HG03439 (cell line): ENCODE measurements at regions not wholly inside any gene's neighbourhood (a gene's known extent, or its start where the extent isn't known, plus 50 kb on each side); places are given as distances from the start of the nearest gene placed in this dataset.
"Not testable (repeated sequence)": the region's sequence is repeated elsewhere in the genome, so short reads cannot be mapped to it uniquely, and the experiment has no call there.

Source experiments
- ATAC-seq: cut with Tn5 transposase; IDR thresholded peaks from one replicate; pipeline ENCODE4 v1.9.1; 2021; ENCODE audit warnings: mild to moderate bottlenecking, moderate library complexity; ENCODE audit not compliant: unreplicated experiment

DNA sequence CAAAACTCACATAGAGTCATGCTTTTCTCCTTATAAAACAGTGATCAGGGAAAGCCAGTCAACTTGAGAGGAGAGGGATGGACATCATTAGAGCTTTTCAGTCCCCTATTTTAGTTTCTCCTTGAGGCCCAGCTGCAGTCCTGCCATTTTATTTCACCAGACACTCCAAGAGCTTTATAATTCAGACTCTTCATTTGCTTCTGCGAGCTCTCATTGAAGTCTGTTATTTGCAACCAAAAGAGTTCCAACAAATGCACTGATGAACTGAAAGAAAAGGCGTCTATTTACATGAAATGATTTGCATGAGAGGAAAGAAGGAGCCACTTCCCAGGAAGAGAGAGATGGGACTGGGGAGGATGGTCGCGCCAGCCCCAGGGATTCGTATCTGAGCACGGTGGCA, 86.8 kb downstream of the NDUFA12 start:
- no peak for ATAC-seq

DNA sequence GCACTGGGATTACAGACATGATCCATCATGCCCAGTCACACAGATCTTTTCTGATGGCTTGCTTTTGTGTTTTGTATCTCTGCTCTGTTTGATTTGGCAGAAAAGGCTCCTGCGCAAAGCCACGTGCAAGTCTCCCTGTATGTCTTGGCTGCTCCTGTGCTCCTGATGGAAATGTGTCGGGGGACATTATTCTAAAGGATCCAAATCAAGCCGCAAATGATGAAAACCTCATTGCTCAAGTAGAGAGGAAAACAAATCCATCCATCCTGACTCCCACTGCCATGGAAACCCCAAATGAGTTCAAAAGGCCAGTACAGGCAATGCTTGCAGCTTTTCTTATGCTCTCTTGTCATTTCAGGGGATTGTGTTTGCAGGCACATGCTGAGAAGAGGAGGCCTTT, 93.8 kb downstream of the NDUFA12 start:
- ATAC-seq = no peak

DNA sequence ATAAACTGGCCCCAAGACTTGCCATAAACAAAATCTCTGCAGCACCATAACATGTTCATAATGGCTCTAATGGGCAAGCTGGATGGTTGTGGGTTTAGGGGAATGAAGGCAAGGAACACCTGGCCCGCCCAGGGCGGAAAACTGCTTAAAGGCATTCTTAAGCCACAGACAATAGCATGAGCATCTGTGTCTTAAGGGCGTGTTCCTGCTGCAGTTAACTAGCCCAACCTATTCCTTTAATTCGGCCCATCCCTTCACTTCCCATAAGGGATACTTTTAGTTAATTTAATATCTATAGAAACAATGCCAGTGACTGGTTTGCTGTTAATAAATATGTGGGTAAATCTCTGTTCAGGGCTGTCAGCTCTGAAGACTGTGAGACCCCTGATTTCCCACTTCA, 97.7 kb downstream of the NDUFA12 start:
- not testable (repeated sequence) for ATAC-seq

GRCh38 chr12:94900496-94900895, 103.0 kb downstream of the NDUFA12 start:
- no peak for ATAC-seq

DNA sequence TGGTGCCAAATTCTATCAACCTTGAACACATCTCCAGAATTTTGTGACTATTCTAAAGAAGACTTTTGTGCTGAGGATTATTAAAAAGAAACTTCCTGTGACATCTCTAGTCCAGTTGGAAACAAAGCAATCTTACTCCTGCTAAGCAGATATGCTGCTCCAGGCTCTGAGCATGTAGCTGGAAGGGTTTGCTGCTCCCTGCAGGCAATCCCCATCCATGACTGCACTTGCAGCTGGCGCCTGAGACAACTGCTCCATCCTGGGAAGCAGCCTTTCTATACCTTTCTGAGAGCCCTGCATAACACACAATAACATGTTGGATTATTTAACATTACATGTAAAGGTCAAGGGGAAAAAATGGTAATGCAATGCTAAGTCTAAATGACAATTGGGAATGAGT, 105.1 kb downstream of the NDUFA12 start:
- no peak for ATAC-seq

GRCh38 chr12:94892544-94893267, 110.8 kb downstream of the NDUFA12 start:
- no peak for ATAC-seq

GRCh38 chr12:94889445-94890210, 113.9 kb downstream of the NDUFA12 start:
- ATAC-seq = no peak

DNA sequence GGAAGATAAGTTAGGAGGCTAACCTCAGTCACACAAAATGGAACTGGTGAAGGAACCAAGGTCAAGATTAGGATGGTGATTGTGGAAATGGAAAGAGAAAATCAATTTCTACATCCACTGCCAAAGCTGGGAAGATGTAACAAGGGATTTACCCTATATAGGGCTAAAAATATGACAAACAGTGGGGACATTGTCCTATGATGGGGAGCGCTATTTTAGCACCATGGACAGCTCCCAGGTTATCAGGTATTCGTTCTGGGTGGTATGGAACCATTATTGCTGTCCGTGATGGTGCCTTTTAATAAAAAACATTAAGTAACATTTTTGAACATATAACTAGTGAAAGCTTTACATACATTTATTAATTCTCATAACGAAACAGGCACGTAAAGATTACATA, 124.0 kb downstream of the NDUFA12 start:
- ATAC-seq = no peak

GRCh38 chr12:94875525-94875924, 128.0 kb downstream of the NDUFA12 start:
- ATAC-seq = peak; percentile 62

DNA sequence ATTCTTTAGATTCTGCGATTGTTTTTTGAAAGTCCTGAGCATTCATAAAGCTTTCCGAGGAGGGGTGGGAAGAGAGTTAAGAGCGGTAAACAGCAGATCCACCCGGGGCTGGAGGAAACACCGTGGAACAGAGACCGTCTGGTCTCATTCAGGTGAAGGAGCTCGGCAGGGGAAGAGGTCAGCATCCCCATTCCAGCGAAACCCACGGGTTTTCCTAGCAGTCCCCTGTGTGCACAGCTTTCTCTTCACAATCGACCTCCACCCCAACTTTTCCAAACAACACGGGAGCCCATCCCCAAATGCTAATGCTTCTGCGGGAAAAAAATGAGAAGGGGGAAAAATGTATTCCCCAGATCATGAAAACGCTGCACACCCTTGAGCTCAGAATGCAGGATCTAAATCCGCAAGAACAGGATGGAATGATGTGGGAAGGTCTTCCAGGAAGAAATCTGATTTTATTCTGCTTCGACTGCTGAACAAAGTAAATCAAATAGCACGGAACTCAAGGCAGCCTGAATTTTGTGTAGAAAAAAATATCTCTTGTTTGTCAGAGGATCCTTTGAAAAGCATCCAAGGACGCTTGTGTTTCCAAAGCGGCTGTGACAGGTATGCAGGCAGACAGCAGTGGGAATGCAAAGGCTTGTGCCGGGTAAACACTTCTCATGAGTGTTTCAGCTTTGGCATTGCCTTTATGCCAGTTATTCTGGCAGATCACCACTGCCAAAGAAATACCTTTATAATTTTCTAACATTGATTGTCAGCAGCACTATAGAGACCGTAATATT, 128.8 kb downstream of the NDUFA12 start:
- ATAC-seq = no peak

DNA sequence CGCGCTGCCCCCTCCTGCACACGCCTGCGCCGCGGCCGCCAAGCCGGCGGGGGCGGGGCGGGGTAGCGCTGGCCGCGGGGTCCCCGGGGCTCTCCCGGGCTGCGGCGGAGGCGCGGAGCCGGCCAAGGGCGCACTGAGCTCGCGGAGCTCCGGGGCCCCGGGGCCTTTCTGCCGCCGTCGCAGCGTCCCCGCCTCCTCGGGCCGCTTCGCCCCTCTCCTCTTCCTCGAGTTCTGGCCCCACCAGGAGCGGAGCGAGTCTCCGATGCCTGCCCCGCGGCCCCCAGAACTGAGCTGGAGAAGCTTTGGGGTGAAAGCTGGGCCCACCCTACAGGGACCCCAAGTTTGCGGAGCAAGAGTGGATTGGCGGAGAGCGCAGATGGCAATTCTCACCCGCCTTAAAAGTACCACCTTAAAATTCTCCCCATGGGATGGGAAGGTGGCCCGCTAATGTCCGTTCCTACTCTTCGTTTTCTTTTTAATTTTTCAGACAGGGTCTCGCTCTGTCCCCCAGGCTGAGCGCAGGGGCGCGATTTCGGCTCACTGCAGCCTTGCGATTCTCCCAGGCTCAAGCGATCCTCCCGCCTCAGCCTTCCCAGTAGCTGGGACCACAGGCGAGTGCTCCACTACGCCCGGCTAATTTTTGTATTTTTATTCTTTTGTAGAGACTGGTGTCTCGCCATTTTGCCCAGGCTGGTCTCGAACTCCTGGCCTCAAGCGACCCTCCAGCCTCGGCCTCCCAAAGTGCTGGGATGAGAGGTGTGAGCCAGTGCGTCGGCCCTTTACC, 129.6 kb downstream of the NDUFA12 start:
- ATAC-seq = no peak

GRCh38 chr12:94872971-94873733, 130.3 kb downstream of the NDUFA12 start:
- ATAC-seq = peak; percentile 69

- ATAC-seq = no peak
These were observed 130.9 kb downstream of the NDUFA12 start for GRCh38 chr12:94872671-94872970.

DNA sequence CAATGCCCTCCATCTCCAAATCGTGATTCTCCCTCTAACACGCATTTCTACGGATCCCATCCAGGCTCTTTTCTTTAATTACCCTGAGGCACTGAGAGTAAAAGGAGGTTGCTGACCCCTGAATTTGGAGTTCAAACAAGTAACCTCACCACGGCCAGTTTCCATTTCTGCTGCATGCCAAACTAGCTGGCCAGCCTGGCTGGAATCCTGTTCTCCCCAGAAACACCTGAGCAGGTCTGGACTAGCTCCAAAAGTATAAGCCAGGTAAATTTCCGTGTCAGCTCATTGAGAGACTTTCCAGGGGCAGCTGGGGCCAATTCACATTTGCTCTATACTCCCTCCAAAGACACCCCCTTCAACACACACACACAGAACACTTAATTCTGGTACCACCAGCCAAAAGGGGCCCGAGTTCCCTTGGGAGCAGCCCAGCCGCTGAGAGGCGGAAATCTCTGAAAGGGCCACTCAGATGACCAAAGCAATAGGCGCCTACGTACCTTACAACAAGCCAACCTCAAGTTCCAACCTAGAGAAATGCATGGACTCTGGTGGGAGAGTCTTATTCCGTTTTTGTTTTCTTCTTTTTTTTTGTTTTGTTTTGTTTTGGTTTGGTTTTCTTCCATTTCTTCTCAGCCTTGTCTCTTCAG, 131.4 kb downstream of the NDUFA12 start:
- ATAC-seq = no peak

GRCh38 chr12:94870511-94870910, 133.0 kb downstream of the NDUFA12 start:
- no peak for ATAC-seq

GRCh38 chr12:94868161-94868560, 135.3 kb downstream of the NDUFA12 start:
- no peak for ATAC-seq

GRCh38 chr12:94867066-94867855, 136.2 kb downstream of the NDUFA12 start:
- no peak for ATAC-seq

GRCh38 chr12:94864987-94865386, 138.5 kb downstream of the NDUFA12 start:
- no peak for ATAC-seq
